CD14-positive monocyte (primary cell): ENCODE measurements at regions not wholly inside any gene's neighbourhood (a gene's known extent, or its start where the extent isn't known, plus 50 kb on each side); places are given as distances from the start of the nearest gene placed in this dataset.

Experiments
- DNase-seq, 3 donors: peaks; one replicate each; pipeline ENCODE4 v3.0.0-alpha.2; 2011 to 2022
- H2AFZ ChIP-seq: 2 replicates; pipeline ENCODE4 v1.6.0; 2012; ENCODE audit warnings: mild to moderate bottlenecking, low read depth, low read length, inconsistent platforms; ENCODE audit not compliant: insufficient read depth, poor library complexity, severe bottlenecking
- H3K27ac ChIP-seq, 2 donors: 1 replicate in 1 of 2; 2 replicates in 1 of 2; pipeline ENCODE4 v1.5.1; 2012 to 2013; ENCODE audit warnings: low read length in 2 of 2, control low read depth in 1 of 2, inconsistent platforms in 1 of 2, low read depth in 1 of 2, mild to moderate bottlenecking in 1 of 2
- H3K27me3 ChIP-seq, 2 donors: one replicate each; pipeline versions ENCODE4 v1.6.0 to v1.6.1; 2011 to 2013; ENCODE audit warnings: low read length in 2 of 2; ENCODE audit not compliant: control insufficient read depth in 2 of 2, insufficient read depth in 2 of 2
- H3K36me3 ChIP-seq, 2 donors: replicated peaks in 1 of 2; 1 replicate in 1 of 2; 2 replicates in 1 of 2; pipeline versions ENCODE4 v1.5.1 to v1.6.1; 2012 to 2013; ENCODE audit warnings: low read length in 2 of 2, control low read depth in 1 of 2, inconsistent platforms in 1 of 2, mild to moderate bottlenecking in 1 of 2; ENCODE audit not compliant: insufficient read depth in 2 of 2, control insufficient read depth in 1 of 2
- H3K4me1 ChIP-seq, 2 donors: 1 replicate in 1 of 2; 2 replicates in 1 of 2; pipeline versions ENCODE4 v1.5.1 to v1.6.1; 2012 to 2013; ENCODE audit warnings: low read length in 2 of 2, control low read depth in 1 of 2, inconsistent platforms in 1 of 2, mild to moderate bottlenecking in 1 of 2, moderate library complexity in 1 of 2; ENCODE audit not compliant: insufficient read depth in 2 of 2, control insufficient read depth in 1 of 2
- H3K4me2 ChIP-seq: replicated peaks from 2 replicates; pipeline ENCODE3; 2012; ENCODE audit warnings: low read length, moderate library complexity, mild to moderate bottlenecking; ENCODE audit not compliant: poor library complexity, severe bottlenecking; ENCODE audit errors: extremely low read depth
- H3K4me3 ChIP-seq, 3 experiments: fragments of 200-600 bp in 1 of 3; sonication (generic) in 1 of 3; replicated peaks in 1 of 3; 1 replicate in 2 of 3; 2 replicates in 1 of 3; pipeline ENCODE4 v1.5.1; 2011 to 2013; ENCODE audit warnings: low read length in 3 of 3, mild to moderate bottlenecking in 3 of 3, control low read depth in 2 of 3, low read depth in 2 of 3, inconsistent platforms in 1 of 3, moderate library complexity in 1 of 3
- H3K79me2 ChIP-seq: 2 replicates; pipeline ENCODE4 v1.6.0; 2012; ENCODE audit warnings: mild to moderate bottlenecking, control low read depth, inconsistent platforms, low read length, moderate library complexity; ENCODE audit not compliant: insufficient read depth
- H3K9ac ChIP-seq: 2 replicates; pipeline ENCODE4 v1.6.0; 2017; ENCODE audit warnings: low read length, mild to moderate bottlenecking; ENCODE audit not compliant: insufficient read depth, poor library complexity, severe bottlenecking
- H3K9me3 ChIP-seq, 2 donors: replicated peaks in 1 of 2; 1 replicate in 1 of 2; 2 replicates in 1 of 2; pipeline versions ENCODE4 v1.5.1 to v1.6.1; 2012 to 2013; ENCODE audit warnings: low read length in 2 of 2, control low read depth in 1 of 2; ENCODE audit not compliant: control insufficient read depth in 1 of 2, insufficient read depth in 1 of 2
- H4K20me1 ChIP-seq: 2 replicates; pipeline ENCODE4 v1.6.0; 2012; ENCODE audit warnings: mild to moderate bottlenecking, low read length, control low read depth, moderate library complexity; ENCODE audit not compliant: insufficient read depth
- H3K27ac Mint-ChIP-seq, 7 donors: one replicate each; pipeline ENCODE4 v1.8.0; 2020; ENCODE audit warnings: mild to moderate bottlenecking in 7 of 7, mixed read lengths in 7 of 7, moderate library complexity in 6 of 7, inconsistent platforms in 2 of 7
- H3K27me3 Mint-ChIP-seq, 3 donors: one replicate each; pipeline ENCODE4 v1.8.0; 2021 to 2022; ENCODE audit warnings: low read depth in 3 of 3, mild to moderate bottlenecking in 3 of 3, mixed read lengths in 3 of 3, moderate library complexity in 3 of 3, inconsistent platforms in 1 of 3
- H3K36me3 Mint-ChIP-seq, 2 donors: one replicate each; pipeline ENCODE4 v1.8.0; 2020; ENCODE audit warnings: mixed read lengths in 2 of 2, inconsistent platforms in 1 of 2, mild to moderate bottlenecking in 1 of 2
- H3K4me1 Mint-ChIP-seq: one replicate; pipeline ENCODE4 v1.8.0; 2020; ENCODE audit warnings: mild to moderate bottlenecking, mixed read lengths
- H3K4me3 Mint-ChIP-seq, 2 donors: one replicate each; pipeline ENCODE4 v1.8.0; 2020; ENCODE audit warnings: mild to moderate bottlenecking in 2 of 2, mixed read lengths in 2 of 2, moderate library complexity in 1 of 2
- H3K9me3 Mint-ChIP-seq, 7 donors: one replicate each; pipeline ENCODE4 v1.8.0; 2020 to 2022; ENCODE audit warnings: mixed read lengths in 7 of 7, mild to moderate bottlenecking in 6 of 7, moderate library complexity in 6 of 7, inconsistent platforms in 2 of 7
- WGBS: methylation state at CpG from one replicate; pipeline ENCODE4 v1.1.5; 2013; ENCODE audit warnings: missing lambda C conversion rate; ENCODE audit not compliant: insufficient coverage; 5-methylcytosine and 5-hydroxymethylcytosine counted together
- intact Hi-C, 2 donors: fragments of 100-400 bp; cut with micrococcal nuclease; formaldehyde crosslinking; loops; one replicate each; pipeline versions ENCODE4 v1.15.0 to v1.15.1; 2023
- TF ChIP-seq, protein P1 (sequence below): fragments of 200-600 bp; IDR thresholded peaks from one replicate; pipeline ENCODE4 v1.8.0; 2022; ENCODE audit warnings: antibody characterized with exemption, mild to moderate bottlenecking

DNA sequence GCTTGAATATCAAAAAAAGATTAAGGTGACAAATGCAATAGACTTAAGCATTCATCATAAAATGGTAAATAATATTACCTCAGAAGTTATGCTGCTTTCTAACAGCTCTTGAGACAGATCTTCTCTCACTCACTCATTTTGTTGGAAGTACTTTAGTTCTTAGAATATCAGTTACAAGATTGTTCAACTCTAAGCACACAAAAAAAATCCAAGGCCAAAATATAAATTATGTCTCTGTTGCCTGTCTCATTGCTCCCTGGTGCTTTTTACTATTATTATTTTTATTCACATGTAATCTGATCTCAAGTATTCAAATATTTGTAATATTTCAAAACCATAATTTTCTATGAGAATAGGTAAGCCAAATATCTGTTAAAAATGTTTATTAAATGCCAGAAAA lies 259.4 kb upstream of the HSF2 start:
- Mint-ChIP-seq H3K9me3 (peaks cover 0 to 8% (median 0%) of the 10 kb centered on the region in 7 donors), H3K27me3 (no peaks in the 10 kb centered on the region), H3K4me1 (no peaks in the 10 kb centered on the region), H3K27ac (no peak overlapping the region), H3K4me3 (no peak overlapping the region), H3K36me3 (no peaks in the 10 kb centered on the region)
- Histone ChIP-seq H3K27me3 (no peaks in the 10 kb centered on the region), H3K9me3 (no peaks in the 10 kb centered on the region), H3K79me2 (no peaks in the 10 kb centered on the region), H3K4me3 (no peak overlapping the region), H4K20me1 (no peaks in the 10 kb centered on the region), H3K27ac (no peak overlapping the region), H3K4me1 (no peaks in the 10 kb centered on the region), H3K4me2 (no peak overlapping the region), H3K36me3 (no peaks in the 10 kb centered on the region), H2AFZ (no peak overlapping the region), H3K9ac (no peak overlapping the region)
- TF ChIP-seq, protein P1, sequence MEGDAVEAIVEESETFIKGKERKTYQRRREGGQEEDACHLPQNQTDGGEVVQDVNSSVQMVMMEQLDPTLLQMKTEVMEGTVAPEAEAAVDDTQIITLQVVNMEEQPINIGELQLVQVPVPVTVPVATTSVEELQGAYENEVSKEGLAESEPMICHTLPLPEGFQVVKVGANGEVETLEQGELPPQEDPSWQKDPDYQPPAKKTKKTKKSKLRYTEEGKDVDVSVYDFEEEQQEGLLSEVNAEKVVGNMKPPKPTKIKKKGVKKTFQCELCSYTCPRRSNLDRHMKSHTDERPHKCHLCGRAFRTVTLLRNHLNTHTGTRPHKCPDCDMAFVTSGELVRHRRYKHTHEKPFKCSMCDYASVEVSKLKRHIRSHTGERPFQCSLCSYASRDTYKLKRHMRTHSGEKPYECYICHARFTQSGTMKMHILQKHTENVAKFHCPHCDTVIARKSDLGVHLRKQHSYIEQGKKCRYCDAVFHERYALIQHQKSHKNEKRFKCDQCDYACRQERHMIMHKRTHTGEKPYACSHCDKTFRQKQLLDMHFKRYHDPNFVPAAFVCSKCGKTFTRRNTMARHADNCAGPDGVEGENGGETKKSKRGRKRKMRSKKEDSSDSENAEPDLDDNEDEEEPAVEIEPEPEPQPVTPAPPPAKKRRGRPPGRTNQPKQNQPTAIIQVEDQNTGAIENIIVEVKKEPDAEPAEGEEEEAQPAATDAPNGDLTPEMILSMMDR: no peak
- intact Hi-C loops: no loop called here
- no peak for DNase-seq

DNA sequence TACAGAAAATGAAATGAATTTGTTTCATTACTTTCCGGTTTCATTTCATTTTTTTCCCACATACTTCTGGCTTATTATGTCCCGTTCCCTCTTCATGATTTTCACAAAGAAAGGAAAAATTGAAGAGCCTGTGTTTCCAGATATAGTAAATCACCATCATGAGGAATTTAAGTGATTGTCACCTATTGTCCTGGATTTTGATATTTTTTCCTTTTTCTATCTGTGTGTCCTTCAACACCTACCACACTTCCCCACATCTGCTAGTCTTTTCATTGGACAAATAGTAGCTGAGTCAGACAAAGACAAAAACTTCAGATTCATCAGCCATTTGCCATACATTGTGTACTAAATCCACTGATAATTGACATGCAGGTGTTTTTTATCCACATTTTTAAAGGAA lies 258.2 kb upstream of the HSF2 start:
- no peak for DNase-seq
- Histone ChIP-seq H3K36me3 (no peaks in the 10 kb centered on the region), H3K79me2 (no peaks in the 10 kb centered on the region), H4K20me1 (no peaks in the 10 kb centered on the region), H3K4me3 (no peak overlapping the region), H3K27me3 (no peaks in the 10 kb centered on the region), H3K27ac (no peak overlapping the region), H3K9ac (no peak overlapping the region), H3K4me2 (no peak overlapping the region), H3K4me1 (no peaks in the 10 kb centered on the region), H2AFZ (no peak overlapping the region), H3K9me3 (no peaks in the 10 kb centered on the region)
- TF ChIP-seq, protein P1: no peak
- Mint-ChIP-seq H3K36me3 (no peaks in the 10 kb centered on the region), H3K4me3 (no peak overlapping the region), H3K9me3 (peaks cover 0 to 8% (median 0%) of the 10 kb centered on the region in 7 donors), H3K4me1 (no peaks in the 10 kb centered on the region), H3K27me3 (no peaks in the 10 kb centered on the region), H3K27ac (no peak overlapping the region)
- no CpG with 5 or more reads among the region's 2 CpGs for WGBS
- intact Hi-C loops: no loop called here
